DOHH2 (cell line): ENCODE measurements at regions not wholly inside any gene's neighbourhood (a gene's known extent, or its start where the extent isn't known, plus 50 kb on each side); places are given as distances from the start of the nearest gene placed in this dataset.

Source experiments
- H3F3A ChIP-seq: fragments of 200-600 bp; sonication (generic), shearing (Covaris generic); 2 replicates; pipeline ENCODE4 v1.6.0; 2016; ENCODE audit warnings: antibody characterized with exemption, mild to moderate bottlenecking; ENCODE audit not compliant: control insufficient read depth, insufficient read depth
- H3K27ac ChIP-seq: fragments of 200-600 bp; sonication (generic); 2 replicates; pipeline ENCODE4 v1.5.1; 2014; ENCODE audit warnings: low read depth, mild to moderate bottlenecking, low read length, moderate library complexity
- H3K27me3 ChIP-seq: fragments of 200-600 bp; sonication (generic); 2 replicates; pipeline ENCODE4 v1.6.1; 2014; ENCODE audit warnings: mild to moderate bottlenecking, low read length, mixed read lengths; ENCODE audit not compliant: control insufficient read depth
- H3K36me3 ChIP-seq: fragments of 200-600 bp; sonication (generic); 2 replicates; pipeline ENCODE4 v1.6.1; 2014; ENCODE audit warnings: mild to moderate bottlenecking, low read length, moderate library complexity, mixed read lengths; ENCODE audit not compliant: control insufficient read depth
- H3K4me1 ChIP-seq: fragments of 200-600 bp; sonication (generic); 2 replicates; pipeline ENCODE4 v1.6.1; 2014; ENCODE audit warnings: mild to moderate bottlenecking, low read length, mixed read lengths; ENCODE audit not compliant: control insufficient read depth
- H3K4me2 ChIP-seq: fragments of 200-600 bp; sonication (generic); 2 replicates; pipeline ENCODE4 v1.6.0; 2014; ENCODE audit warnings: mild to moderate bottlenecking, low read length, moderate library complexity
- H3K4me3 ChIP-seq: fragments of 200-600 bp; sonication (generic); 2 replicates; pipeline ENCODE4 v1.5.1; 2014; ENCODE audit warnings: mild to moderate bottlenecking, low read length, mixed read lengths
- H3K79me2 ChIP-seq: fragments of 200-600 bp; sonication (generic); 2 replicates; pipeline ENCODE4 v1.6.1; 2014; ENCODE audit warnings: mild to moderate bottlenecking, low read length, mixed read lengths; ENCODE audit not compliant: control insufficient read depth
- H3K9me2 ChIP-seq: fragments of 200-600 bp; sonication (generic); replicated peaks from 2 replicates; pipeline ENCODE4 v1.6.1; 2014; ENCODE audit warnings: mild to moderate bottlenecking, low read length, mixed read lengths; ENCODE audit not compliant: control insufficient read depth
- H3K9me3 ChIP-seq: fragments of 200-600 bp; sonication (generic); 2 replicates; pipeline ENCODE4 v1.6.1; 2014; ENCODE audit warnings: antibody characterized with exemption, low read length, mixed read lengths; ENCODE audit not compliant: control insufficient read depth, insufficient read depth
- H4K20me1 ChIP-seq: fragments of 200-600 bp; sonication (generic); 2 replicates; pipeline ENCODE4 v1.6.0; 2014; ENCODE audit warnings: low read depth, mild to moderate bottlenecking, antibody characterized with exemption, low read length, moderate library complexity; ENCODE audit not compliant: control insufficient read depth, insufficient read depth
- EZH2phosphoT487 ChIP-seq: fragments of 200-600 bp; sonication (generic); IDR thresholded peaks from 2 replicates; pipeline ENCODE4 v1.6.1; 2017; ENCODE audit warnings: borderline replicate concordance, mild to moderate bottlenecking, antibody characterized with exemption, low read length, moderate library complexity, mixed read lengths
- TF ChIP-seq, protein P1 (sequence below): fragments of 200-600 bp; sonication (generic); IDR thresholded peaks from one replicate; pipeline ENCODE4 v1.5.1; 2014; ENCODE audit warnings: antibody characterized with exemption, mild to moderate bottlenecking, low read depth, low read length; ENCODE audit not compliant: poor library complexity, severe bottlenecking

DNA sequence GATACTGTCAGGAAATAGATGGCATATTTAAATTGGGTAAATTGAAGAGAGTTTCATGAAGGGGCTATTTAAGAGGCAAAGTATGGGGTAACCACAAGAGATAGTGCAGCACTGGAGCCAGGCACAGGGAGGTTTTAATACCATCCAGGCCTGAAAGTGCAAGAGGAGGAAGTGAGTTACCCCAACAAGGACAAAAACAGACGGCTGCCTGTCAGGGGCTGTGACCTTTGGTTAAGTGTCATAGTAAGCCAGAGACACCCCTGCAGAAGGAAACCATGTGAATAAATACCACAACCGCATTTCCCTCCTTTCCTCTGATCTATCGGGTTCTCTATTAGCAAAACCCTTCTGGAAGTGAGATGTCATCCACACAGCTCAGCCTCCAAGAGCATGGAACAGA, 122.0 kb upstream of the DHRS4 start:
- H3K4me3 ChIP-seq, result no peak overlapping the region
- no peaks in the 10 kb centered on the region for H4K20me1 ChIP-seq
- TF ChIP-seq, protein P1, sequence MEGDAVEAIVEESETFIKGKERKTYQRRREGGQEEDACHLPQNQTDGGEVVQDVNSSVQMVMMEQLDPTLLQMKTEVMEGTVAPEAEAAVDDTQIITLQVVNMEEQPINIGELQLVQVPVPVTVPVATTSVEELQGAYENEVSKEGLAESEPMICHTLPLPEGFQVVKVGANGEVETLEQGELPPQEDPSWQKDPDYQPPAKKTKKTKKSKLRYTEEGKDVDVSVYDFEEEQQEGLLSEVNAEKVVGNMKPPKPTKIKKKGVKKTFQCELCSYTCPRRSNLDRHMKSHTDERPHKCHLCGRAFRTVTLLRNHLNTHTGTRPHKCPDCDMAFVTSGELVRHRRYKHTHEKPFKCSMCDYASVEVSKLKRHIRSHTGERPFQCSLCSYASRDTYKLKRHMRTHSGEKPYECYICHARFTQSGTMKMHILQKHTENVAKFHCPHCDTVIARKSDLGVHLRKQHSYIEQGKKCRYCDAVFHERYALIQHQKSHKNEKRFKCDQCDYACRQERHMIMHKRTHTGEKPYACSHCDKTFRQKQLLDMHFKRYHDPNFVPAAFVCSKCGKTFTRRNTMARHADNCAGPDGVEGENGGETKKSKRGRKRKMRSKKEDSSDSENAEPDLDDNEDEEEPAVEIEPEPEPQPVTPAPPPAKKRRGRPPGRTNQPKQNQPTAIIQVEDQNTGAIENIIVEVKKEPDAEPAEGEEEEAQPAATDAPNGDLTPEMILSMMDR, result no peak
- TF ChIP-seq EZH2phosphoT487, result no peak
- no peaks in the 10 kb centered on the region for H3K36me3 ChIP-seq
- no peak overlapping the region for H3K27ac ChIP-seq
- H3K79me2 ChIP-seq, result no peaks in the 10 kb centered on the region
- no peak overlapping the region for H3K4me2 ChIP-seq
- no peaks in the 10 kb centered on the region for H3K4me1 ChIP-seq
- H3K27me3 ChIP-seq, result no peaks in the 10 kb centered on the region
- no peaks in the 10 kb centered on the region for H3K9me3 ChIP-seq
- H3K9me2 ChIP-seq, result no peaks in the 10 kb centered on the region
- H3F3A ChIP-seq, result no peaks in the 10 kb centered on the region

DNA sequence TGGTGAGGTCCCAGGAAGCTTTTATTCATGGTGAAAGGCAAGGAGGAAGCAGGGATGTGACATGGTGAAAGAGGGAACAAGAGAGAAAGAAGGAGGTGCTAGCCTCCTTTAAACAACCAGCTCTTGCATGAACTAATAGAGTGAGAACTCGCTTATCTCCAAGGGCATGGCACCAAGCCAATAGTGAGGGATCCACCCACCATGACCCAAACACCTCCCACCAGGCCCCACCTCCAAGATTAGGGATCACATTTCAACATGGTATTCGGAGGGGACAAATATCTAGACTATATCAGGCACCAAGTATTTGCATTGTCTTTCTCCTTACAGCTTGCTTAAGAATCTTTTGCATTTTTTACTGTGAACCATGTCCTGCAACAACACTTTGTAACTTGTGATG, 91.9 kb upstream of the DHRS4 start:
- TF ChIP-seq, protein P1, result no peak
- TF ChIP-seq EZH2phosphoT487, result no peak
- no peaks in the 10 kb centered on the region for H4K20me1 ChIP-seq
- H3F3A ChIP-seq, result no peaks in the 10 kb centered on the region
- H3K4me1 ChIP-seq, result no peaks in the 10 kb centered on the region
- no peaks in the 10 kb centered on the region for H3K36me3 ChIP-seq
- no peak overlapping the region for H3K27ac ChIP-seq
- H3K9me3 ChIP-seq, result no peaks in the 10 kb centered on the region
- H3K27me3 ChIP-seq, result no peaks in the 10 kb centered on the region; the same call in 1 of the 2 replicates
- no peaks in the 10 kb centered on the region for H3K9me2 ChIP-seq
- no peaks in the 10 kb centered on the region for H3K79me2 ChIP-seq
- H3K4me2 ChIP-seq, result no peak overlapping the region
- no peak overlapping the region for H3K4me3 ChIP-seq

DNA sequence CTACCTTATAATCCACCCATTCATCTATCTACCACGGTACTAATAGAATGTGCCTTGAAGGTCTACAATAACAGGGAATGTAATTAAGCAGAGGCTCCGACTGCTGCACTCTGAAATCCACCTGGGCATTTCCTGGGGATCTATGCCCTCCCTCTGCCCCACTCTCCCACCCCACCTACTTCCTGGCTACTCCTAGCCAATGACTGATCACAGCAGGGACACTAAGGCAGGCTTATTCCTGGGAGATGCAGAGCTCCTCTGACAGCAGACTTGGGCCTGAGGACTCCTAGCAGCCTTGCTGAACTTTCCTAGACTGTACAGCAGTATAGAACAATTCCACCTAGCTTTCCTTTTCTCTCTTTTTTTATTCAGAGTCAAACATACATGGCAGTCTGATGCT, 91.1 kb upstream of the DHRS4 start:
- Histone ChIP-seq H3K27ac (no peak overlapping the region), H3K79me2 (no peaks in the 10 kb centered on the region), H3K9me3 (no peaks in the 10 kb centered on the region), H3K4me2 (no peak overlapping the region), H3K4me3 (no peak overlapping the region), H3K4me1 (no peaks in the 10 kb centered on the region), H3K36me3 (no peaks in the 10 kb centered on the region), H3K27me3 (no peaks in the 10 kb centered on the region; the same call in 1 of the 2 replicates), H3K9me2 (no peaks in the 10 kb centered on the region), H4K20me1 (no peaks in the 10 kb centered on the region), H3F3A (no peaks in the 10 kb centered on the region)
- TF ChIP-seq, protein P1, result no peak
- TF ChIP-seq EZH2phosphoT487, result no peak

GRCh38 chr14:23863836-23864235, 89.7 kb upstream of the DHRS4 start:
- Histone ChIP-seq H3K4me3 (no peak overlapping the region), H3K4me2 (no peak overlapping the region), H3K27ac (no peak overlapping the region), H3K79me2 (no peaks in the 10 kb centered on the region), H3K4me1 (no peaks in the 10 kb centered on the region), H3F3A (no peaks in the 10 kb centered on the region), H3K9me2 (no peaks in the 10 kb centered on the region), H3K9me3 (no peaks in the 10 kb centered on the region), H3K36me3 (no peaks in the 10 kb centered on the region), H4K20me1 (no peaks in the 10 kb centered on the region), H3K27me3 (no peaks in the 10 kb centered on the region; the same call in 1 of the 2 replicates)
- no peak for TF ChIP-seq EZH2phosphoT487
- TF ChIP-seq, protein P1, result no peak
